H9 (cell line): ENCODE measurements at regions not wholly inside any gene's neighbourhood (a gene's known extent, or its start where the extent isn't known, plus 50 kb on each side); places are given as distances from the start of the nearest gene placed in this dataset.

Experiments
- DNase-seq: peaks from one replicate; pipeline ENCODE4 v3.0.0-alpha.2; 2017
- H2AFZ ChIP-seq: one replicate; pipeline ENCODE4 v1.6.1; 2013; ENCODE audit warnings: mild to moderate bottlenecking, low read length, control low read depth, moderate library complexity
- H2AK5ac ChIP-seq: 2 replicates; pipeline ENCODE4 v1.6.1; 2013; ENCODE audit warnings: low read length, control low read depth, mixed read lengths; ENCODE audit not compliant: insufficient read length
- H2BK120ac ChIP-seq: one replicate; pipeline ENCODE4 v1.6.1; 2013; ENCODE audit warnings: low read depth, mild to moderate bottlenecking, low read length, control low read depth, inconsistent platforms; ENCODE audit not compliant: poor library complexity, severe bottlenecking
- H2BK12ac ChIP-seq: 2 replicates; pipeline ENCODE4 v1.6.1; 2013; ENCODE audit warnings: low read length, control low read depth, mixed read lengths, low read depth; ENCODE audit not compliant: insufficient read length
- H2BK15ac ChIP-seq: 2 replicates; pipeline ENCODE4 v1.6.1; 2013; ENCODE audit warnings: low read depth, low read length, control low read depth
- H2BK20ac ChIP-seq: one replicate; pipeline ENCODE4 v1.6.1; 2013; ENCODE audit warnings: low read depth, mild to moderate bottlenecking, low read length, control low read depth, inconsistent platforms; ENCODE audit not compliant: poor library complexity, severe bottlenecking
- H2BK5ac ChIP-seq: 2 replicates; pipeline ENCODE4 v1.6.1; 2013; ENCODE audit warnings: low read length, control low read depth, mixed read lengths; ENCODE audit not compliant: insufficient read length
- H3K14ac ChIP-seq: 2 replicates; pipeline ENCODE4 v1.6.1; 2013; ENCODE audit warnings: low read length, control low read depth; ENCODE audit not compliant: insufficient read depth
- H3K18ac ChIP-seq: 2 replicates; pipeline ENCODE4 v1.6.1; 2013; ENCODE audit warnings: low read depth, mild to moderate bottlenecking, mixed read lengths, low read length, control low read depth; ENCODE audit not compliant: insufficient read length
- H3K23ac ChIP-seq: 2 replicates; pipeline ENCODE4 v1.6.1; 2013; ENCODE audit warnings: low read length, control low read depth, mixed read lengths, low read depth; ENCODE audit not compliant: insufficient read length
- H3K23me2 ChIP-seq: 2 replicates; pipeline ENCODE4 v1.6.1; 2013; ENCODE audit warnings: low read depth, mild to moderate bottlenecking, mixed read lengths, low read length, control low read depth; ENCODE audit not compliant: insufficient read length, poor library complexity, severe bottlenecking
- H3K27ac ChIP-seq: 2 replicates; pipeline ENCODE4 v1.5.1; 2013; ENCODE audit warnings: low read length, control low read depth, mixed read lengths, low read depth; ENCODE audit not compliant: insufficient read length
- H3K27me3 ChIP-seq: 2 replicates; pipeline ENCODE4 v1.6.1; 2013; ENCODE audit warnings: low read length, control low read depth, inconsistent platforms; ENCODE audit not compliant: insufficient read depth
- H3K4ac ChIP-seq: 2 replicates; pipeline ENCODE4 v1.6.1; 2013; ENCODE audit warnings: low read depth, mild to moderate bottlenecking, control low read depth, inconsistent platforms, low read length, moderate library complexity
- H3K4me1 ChIP-seq: 2 replicates; pipeline ENCODE4 v1.6.1; 2013; ENCODE audit warnings: low read length, control low read depth, inconsistent platforms; ENCODE audit not compliant: insufficient read depth
- H3K4me2 ChIP-seq: 2 replicates; pipeline ENCODE4 v1.6.1; 2013; ENCODE audit warnings: low read length, control low read depth, mixed read lengths; ENCODE audit not compliant: insufficient read length, insufficient read depth
- H3K56ac ChIP-seq: 2 replicates; pipeline ENCODE4 v1.6.1; 2013; ENCODE audit warnings: low read depth, mild to moderate bottlenecking, mixed read lengths, low read length, control low read depth; ENCODE audit not compliant: insufficient read length
- H3K79me1 ChIP-seq: 2 replicates; pipeline ENCODE4 v1.6.1; 2013; ENCODE audit warnings: low read depth, mild to moderate bottlenecking, moderate library complexity, low read length, control low read depth, inconsistent platforms; ENCODE audit not compliant: insufficient read depth, poor library complexity, severe bottlenecking
- H3K79me2 ChIP-seq: 2 replicates; pipeline ENCODE4 v1.6.1; 2013; ENCODE audit warnings: low read length, control low read depth, inconsistent platforms; ENCODE audit not compliant: insufficient read depth
- H3K9ac ChIP-seq: 2 replicates; pipeline ENCODE4 v1.6.1; 2013; ENCODE audit warnings: low read length, control low read depth, mixed read lengths; ENCODE audit not compliant: insufficient read length; ENCODE audit errors: extremely low read depth
- H3K9me3 ChIP-seq: one replicate; pipeline ENCODE4 v1.6.1; 2013; ENCODE audit warnings: low read depth, low read length, inconsistent platforms; ENCODE audit not compliant: control insufficient read depth
- H3T11ph ChIP-seq: one replicate; pipeline ENCODE4 v1.6.1; 2013; ENCODE audit warnings: mild to moderate bottlenecking, low read length, control low read depth, inconsistent platforms
- H4K20me1 ChIP-seq: one replicate; pipeline ENCODE4 v1.6.1; 2013; ENCODE audit not compliant: control insufficient read depth, insufficient read length, insufficient read depth
- H4K5ac ChIP-seq: 2 replicates; pipeline ENCODE4 v1.6.1; 2013; ENCODE audit warnings: low read depth, mild to moderate bottlenecking, mixed read lengths, low read length, control low read depth; ENCODE audit not compliant: insufficient read length
- H4K8ac ChIP-seq: replicated peaks from 2 replicates; pipeline ENCODE4 v1.6.1; 2013; ENCODE audit warnings: low read length, control low read depth, mixed read lengths, low read depth; ENCODE audit not compliant: insufficient read length
- H4K91ac ChIP-seq: 2 replicates; pipeline ENCODE4 v1.6.1; 2013; ENCODE audit warnings: low read depth, mild to moderate bottlenecking, moderate library complexity, mixed read lengths, low read length, control low read depth; ENCODE audit not compliant: insufficient read length
- H3K27ac Mint-ChIP-seq, 3 experiments: 2 replicates in 2 of 3; 3 replicates in 1 of 3; pipeline ENCODE4 v1.8.0; 2020 to 2021; ENCODE audit warnings: mixed read lengths in 3 of 3, mild to moderate bottlenecking in 1 of 3, moderate library complexity in 1 of 3
- H3K27me3 Mint-ChIP-seq: 2 replicates; pipeline ENCODE4 v1.8.0; 2021; ENCODE audit warnings: low read depth, mild to moderate bottlenecking, moderate library complexity, mixed read lengths
- H3K36me3 Mint-ChIP-seq, 3 experiments: 2 replicates in 2 of 3; 3 replicates in 1 of 3; pipeline ENCODE4 v1.8.0; 2020 to 2021; ENCODE audit warnings: low read depth in 3 of 3, mixed read lengths in 3 of 3; ENCODE audit not compliant: insufficient read depth in 1 of 3
- H3K4me1 Mint-ChIP-seq, 2 experiments: 2 replicates each; pipeline ENCODE4 v1.8.0; 2020; ENCODE audit warnings: mixed read lengths in 2 of 2
- H3K4me3 Mint-ChIP-seq, 2 experiments: 2 replicates in 1 of 2; 3 replicates in 1 of 2; pipeline ENCODE4 v1.8.0; 2020 to 2021; ENCODE audit warnings: mild to moderate bottlenecking in 2 of 2, mixed read lengths in 2 of 2, moderate library complexity in 1 of 2
- H3K9me3 Mint-ChIP-seq, 2 experiments: 2 replicates in 1 of 2; 3 replicates in 1 of 2; pipeline ENCODE4 v1.8.0; 2020; ENCODE audit warnings: mild to moderate bottlenecking in 2 of 2, mixed read lengths in 2 of 2, moderate library complexity in 1 of 2
- CTCF ChIP-seq: fragments of 200-600 bp; sonication (generic); conservative IDR thresholded peaks from 3 replicates; pipeline ENCODE4 v1.8.0; 2021; ENCODE audit warnings: antibody characterized with exemption, mild to moderate bottlenecking
- WGBS: extraction: QIAGEN DNeasy Blood & Tissue Kit; methylation state at CpG from one replicate; pipeline ENCODE4 v1.1.7; 2013; ENCODE audit warnings: missing lambda C conversion rate, low lambda C conversion rate, mixed read lengths; ENCODE audit not compliant: insufficient read length; ENCODE audit errors: extremely low coverage; 5-methylcytosine and 5-hydroxymethylcytosine counted together

- H3K4me3 Mint-ChIP-seq: no peak overlapping the region
- DNase-seq: no peak
Observed at GRCh38 chr14:31943217-31943799, 133.8 kb upstream of the ARHGAP5 start.

More at GRCh38 chr14:31943217-31943799, 133.8 kb upstream of the ARHGAP5 start:
- no peak overlapping the region for H3T11ph ChIP-seq
- H2AK5ac ChIP-seq: no peak overlapping the region
- no peak overlapping the region for H2BK5ac ChIP-seq
- H2BK120ac ChIP-seq: no peak overlapping the region
- H3K27ac Mint-ChIP-seq: no peak overlapping the region
- H3K14ac ChIP-seq: no peak overlapping the region
- H4K8ac ChIP-seq: no peak overlapping the region
- no peaks in the 10 kb centered on the region for H3K9me3 ChIP-seq
- H2AFZ ChIP-seq: no peak overlapping the region
- no peaks in the 10 kb centered on the region for H3K27me3 ChIP-seq
- H3K23me2 ChIP-seq: no peaks in the 10 kb centered on the region
- H2BK20ac ChIP-seq: no peak overlapping the region
- whole genome bisulfite sequencing: no CpG with 5 or more reads among the region's 5 CpGs
- H3K27me3 Mint-ChIP-seq: peaks cover 5% of the 10 kb centered on the region
- H3K4me1 ChIP-seq: peaks cover 5% of the 10 kb centered on the region; the same call in 1 of the 2 replicates
- no peak overlapping the region for H2BK15ac ChIP-seq
- no peak overlapping the region for H3K56ac ChIP-seq
- H3K27ac ChIP-seq: no peak overlapping the region
- no peak overlapping the region for H3K4ac ChIP-seq
- no peak overlapping the region for H3K4me2 ChIP-seq
- H2BK12ac ChIP-seq: no peak overlapping the region
- no peaks in the 10 kb centered on the region for H3K9me3 Mint-ChIP-seq
- H3K36me3 Mint-ChIP-seq: no peaks in the 10 kb centered on the region
- H4K5ac ChIP-seq: no peak overlapping the region
- no peak overlapping the region for H3K23ac ChIP-seq
- no peaks in the 10 kb centered on the region for H3K79me2 ChIP-seq
- no peak overlapping the region for H3K9ac ChIP-seq
- no peak overlapping the region for H3K18ac ChIP-seq
- H3K79me1 ChIP-seq: no peaks in the 10 kb centered on the region
- H4K91ac ChIP-seq: no peak overlapping the region
- no peak for TF ChIP-seq CTCF
- H3K4me1 Mint-ChIP-seq: peaks cover 8 to 14% of the 10 kb centered on the region in 2 experiments
- no peaks in the 10 kb centered on the region for H4K20me1 ChIP-seq
